ENCODE measurements at regions not wholly inside any gene's neighbourhood (a gene's known extent, or its start where the extent isn't known, plus 50 kb on each side); places are given as distances from the start of the nearest gene placed in this dataset.

DNA sequence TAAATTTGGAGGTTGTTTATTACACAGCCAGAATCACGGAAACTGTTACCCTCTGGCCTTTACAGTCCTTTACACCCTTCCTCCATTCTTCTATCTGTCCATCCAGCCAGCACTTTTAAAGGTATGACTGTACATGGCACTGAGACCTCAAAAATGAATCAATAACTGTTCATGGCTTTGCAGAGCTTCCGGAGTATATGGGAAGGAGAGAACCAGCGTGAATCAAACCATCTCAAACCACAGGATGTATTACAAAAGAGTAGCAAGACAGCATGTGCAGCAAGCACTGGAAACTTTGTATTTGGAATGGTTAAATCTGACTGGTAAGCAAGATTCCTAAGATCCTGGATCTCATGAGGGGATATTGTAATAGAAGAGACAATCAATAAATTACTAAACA, 228.5 kb upstream of the CASK start:
- TF ChIP-seq, protein P1, sequence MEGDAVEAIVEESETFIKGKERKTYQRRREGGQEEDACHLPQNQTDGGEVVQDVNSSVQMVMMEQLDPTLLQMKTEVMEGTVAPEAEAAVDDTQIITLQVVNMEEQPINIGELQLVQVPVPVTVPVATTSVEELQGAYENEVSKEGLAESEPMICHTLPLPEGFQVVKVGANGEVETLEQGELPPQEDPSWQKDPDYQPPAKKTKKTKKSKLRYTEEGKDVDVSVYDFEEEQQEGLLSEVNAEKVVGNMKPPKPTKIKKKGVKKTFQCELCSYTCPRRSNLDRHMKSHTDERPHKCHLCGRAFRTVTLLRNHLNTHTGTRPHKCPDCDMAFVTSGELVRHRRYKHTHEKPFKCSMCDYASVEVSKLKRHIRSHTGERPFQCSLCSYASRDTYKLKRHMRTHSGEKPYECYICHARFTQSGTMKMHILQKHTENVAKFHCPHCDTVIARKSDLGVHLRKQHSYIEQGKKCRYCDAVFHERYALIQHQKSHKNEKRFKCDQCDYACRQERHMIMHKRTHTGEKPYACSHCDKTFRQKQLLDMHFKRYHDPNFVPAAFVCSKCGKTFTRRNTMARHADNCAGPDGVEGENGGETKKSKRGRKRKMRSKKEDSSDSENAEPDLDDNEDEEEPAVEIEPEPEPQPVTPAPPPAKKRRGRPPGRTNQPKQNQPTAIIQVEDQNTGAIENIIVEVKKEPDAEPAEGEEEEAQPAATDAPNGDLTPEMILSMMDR (IDR thresholded peaks at IDR 0.05; ENCODE audit: low read length): no peak
- no peak for TF ChIP-seq EZH2 (IDR thresholded peaks at IDR 0.05; ENCODE audit: borderline replicate concordance, low read length)

Measured in OCI-LY1 (cell line).